Effector memory CD4-positive, alpha-beta T cell (primary cell): ENCODE measurements at regions not wholly inside any gene's neighbourhood (a gene's known extent, or its start where the extent isn't known, plus 50 kb on each side); places are given as distances from the start of the nearest gene placed in this dataset.

ENCODE experiments used
- DNase-seq, 3 donors: peaks; one replicate each; pipeline ENCODE4 v3.0.0-alpha.2; 2020
- H3K27ac ChIP-seq: 2 replicates; pipeline ENCODE4 v1.7.0; 2013; ENCODE audit warnings: mild to moderate bottlenecking, low read length, moderate library complexity; ENCODE audit not compliant: insufficient read depth, poor library complexity, severe bottlenecking
- H3K27me3 ChIP-seq: replicated peaks from 2 replicates; pipeline ENCODE4 v1.7.0; 2013; ENCODE audit warnings: mild to moderate bottlenecking, low read length; ENCODE audit not compliant: insufficient read depth, control insufficient read depth, poor library complexity, severe bottlenecking
- H3K36me3 ChIP-seq: 2 replicates; pipeline ENCODE4 v1.7.0; 2013; ENCODE audit warnings: mild to moderate bottlenecking, low read length, moderate library complexity; ENCODE audit not compliant: control insufficient read depth, insufficient read depth
- H3K4me1 ChIP-seq: 2 replicates; pipeline ENCODE4 v1.7.0; 2013; ENCODE audit warnings: low read length, mild to moderate bottlenecking; ENCODE audit not compliant: control insufficient read depth, insufficient read depth, poor library complexity, severe bottlenecking
- H3K4me3 ChIP-seq: 2 replicates; pipeline ENCODE4 v1.7.0; 2013; ENCODE audit warnings: low read length, low read depth, mild to moderate bottlenecking; ENCODE audit not compliant: insufficient read depth, poor library complexity, severe bottlenecking
- H3K9me3 ChIP-seq: 2 replicates; pipeline ENCODE4 v1.7.0; 2013; ENCODE audit warnings: mild to moderate bottlenecking, low read length, moderate library complexity; ENCODE audit not compliant: control insufficient read depth

GRCh38 chr3:31472479-31473390 lies 60.0 kb upstream of the STT3B start:
- no peak overlapping the region for H3K4me3 ChIP-seq
- H3K9me3 ChIP-seq = no peaks in the 10 kb centered on the region
- DNase-seq = no peak
- H3K4me1 ChIP-seq = no peaks in the 10 kb centered on the region
- no peaks in the 10 kb centered on the region for H3K36me3 ChIP-seq
- H3K27ac ChIP-seq = no peak overlapping the region
- H3K27me3 ChIP-seq = no peaks in the 10 kb centered on the region

GRCh38 chr3:31476209-31476608 lies 56.5 kb upstream of the STT3B start:
- H3K9me3 ChIP-seq = no peaks in the 10 kb centered on the region
- no peak overlapping the region for H3K4me3 ChIP-seq
- no peaks in the 10 kb centered on the region for H3K4me1 ChIP-seq
- H3K27ac ChIP-seq = no peak overlapping the region
- no peak for DNase-seq
- H3K27me3 ChIP-seq = no peaks in the 10 kb centered on the region
- no peaks in the 10 kb centered on the region for H3K36me3 ChIP-seq

- Histone ChIP-seq H3K27ac (no peak overlapping the region), H3K4me3 (no peak overlapping the region), H3K36me3 (no peaks in the 10 kb centered on the region), H3K4me1 (no peaks in the 10 kb centered on the region), H3K27me3 (no peaks in the 10 kb centered on the region), H3K9me3 (no peaks in the 10 kb centered on the region)
- no peak for DNase-seq
Observed at GRCh38 chr3:31479431-31479830, 53.3 kb upstream of the STT3B start.

GRCh38 chr3:31481697-31482096 lies 51.0 kb upstream of the STT3B start:
- H3K27ac ChIP-seq = no peak overlapping the region
- no peak overlapping the region for H3K4me3 ChIP-seq
- H3K27me3 ChIP-seq = no peaks in the 10 kb centered on the region
- H3K4me1 ChIP-seq = no peaks in the 10 kb centered on the region
- no peaks in the 10 kb centered on the region for H3K9me3 ChIP-seq
- no peak for DNase-seq
- no peaks in the 10 kb centered on the region for H3K36me3 ChIP-seq

- no peak overlapping the region for H3K4me3 ChIP-seq
- no peak overlapping the region for H3K27ac ChIP-seq
- DNase-seq = no peak
- H3K9me3 ChIP-seq = no peaks in the 10 kb centered on the region
- H3K36me3 ChIP-seq = no peaks in the 10 kb centered on the region
- H3K27me3 ChIP-seq = no peaks in the 10 kb centered on the region
- no peaks in the 10 kb centered on the region for H3K4me1 ChIP-seq
Observed at GRCh38 chr3:31482493-31483200, 50.1 kb upstream of the STT3B start.
